Esophagus squamous epithelium (tissue), 5 donors: ENCODE measurements at regions not wholly inside any gene's neighbourhood (a gene's known extent, or its start where the extent isn't known, plus 50 kb on each side); places are given as distances from the start of the nearest gene placed in this dataset.

Experiments used
- DNase-seq: peaks from one replicate; lab custom pipeline; 2025; lab: John Stamatoyannopoulos, UW
- H3K27ac ChIP-seq, 4 donors: fragments of 200-600 bp; sonication (generic); one replicate each; pipeline ENCODE4 v1.5.1; 2016 to 2019; ENCODE audit warnings: mild to moderate bottlenecking in 1 of 4
- H3K27me3 ChIP-seq, 4 donors: fragments of 200-600 bp; sonication (generic); 1 replicate in 3 of 4; 2 replicates in 1 of 4; pipeline versions ENCODE4 v1.5.1 to v1.6.0; 2017 to 2021; ENCODE audit warnings: antibody characterized with exemption in 1 of 4
- H3K36me3 ChIP-seq, 3 donors: fragments of 200-600 bp; sonication (generic); one replicate each; pipeline ENCODE4 v1.5.1; 2016 to 2019
- H3K4me1 ChIP-seq, 3 donors: fragments of 200-600 bp; sonication (generic); one replicate each; pipeline ENCODE4 v1.5.1; 2017 to 2019
- H3K4me3 ChIP-seq, 4 donors: fragments of 200-600 bp; sonication (generic); 1 replicate in 3 of 4; 2 replicates in 1 of 4; pipeline ENCODE4 v1.5.1; 2016 to 2019; ENCODE audit warnings: mild to moderate bottlenecking in 2 of 4, moderate library complexity in 1 of 4
- H3K9me3 ChIP-seq, 3 donors: fragments of 200-600 bp; sonication (generic); one replicate each; pipeline ENCODE4 v1.5.1; 2016 to 2019
- POLR2A ChIP-seq, 4 donors: fragments of 450-650 bp; IDR thresholded peaks; one replicate each; pipeline ENCODE4 v1.6.1; 2017; ENCODE audit warnings: antibody characterized with exemption in 4 of 4, mild to moderate bottlenecking in 4 of 4, moderate library complexity in 3 of 4
- WGBS, 2 donors: methylation state at CpG; one replicate each; pipeline ENCODE4 v1.1.5; 2018; 5-methylcytosine and 5-hydroxymethylcytosine counted together
- intact Hi-C: fragments of 100-400 bp; cut with DNase I; formaldehyde crosslinking; loops from one replicate; pipeline ENCODE4 v1.15.0; 2022
- TF ChIP-seq, protein P1 (sequence below), 6 experiments: fragments of 450-650 bp in 4 of 6; fragments of 200-600 bp in 2 of 6; sonication (generic) in 2 of 6; IDR thresholded peaks; one replicate each; pipeline ENCODE4 v1.5.1; 2016 to 2019; ENCODE audit warnings: antibody characterized with exemption in 6 of 6, mild to moderate bottlenecking in 4 of 6, moderate library complexity in 4 of 6
- donor health status: DM: yes; HTN: yes; CAD: no.

GRCh38 chr2:184261818-184262217, 336.5 kb upstream of the ZNF804A start:
- H3K9me3 ChIP-seq: no peaks in the 10 kb centered on the region
- no peaks in the 10 kb centered on the region for H3K36me3 ChIP-seq
- no peak for DNase-seq
- no peak overlapping the region for H3K27ac ChIP-seq
- H3K4me1 ChIP-seq: no peaks in the 10 kb centered on the region
- TF ChIP-seq, protein P1, sequence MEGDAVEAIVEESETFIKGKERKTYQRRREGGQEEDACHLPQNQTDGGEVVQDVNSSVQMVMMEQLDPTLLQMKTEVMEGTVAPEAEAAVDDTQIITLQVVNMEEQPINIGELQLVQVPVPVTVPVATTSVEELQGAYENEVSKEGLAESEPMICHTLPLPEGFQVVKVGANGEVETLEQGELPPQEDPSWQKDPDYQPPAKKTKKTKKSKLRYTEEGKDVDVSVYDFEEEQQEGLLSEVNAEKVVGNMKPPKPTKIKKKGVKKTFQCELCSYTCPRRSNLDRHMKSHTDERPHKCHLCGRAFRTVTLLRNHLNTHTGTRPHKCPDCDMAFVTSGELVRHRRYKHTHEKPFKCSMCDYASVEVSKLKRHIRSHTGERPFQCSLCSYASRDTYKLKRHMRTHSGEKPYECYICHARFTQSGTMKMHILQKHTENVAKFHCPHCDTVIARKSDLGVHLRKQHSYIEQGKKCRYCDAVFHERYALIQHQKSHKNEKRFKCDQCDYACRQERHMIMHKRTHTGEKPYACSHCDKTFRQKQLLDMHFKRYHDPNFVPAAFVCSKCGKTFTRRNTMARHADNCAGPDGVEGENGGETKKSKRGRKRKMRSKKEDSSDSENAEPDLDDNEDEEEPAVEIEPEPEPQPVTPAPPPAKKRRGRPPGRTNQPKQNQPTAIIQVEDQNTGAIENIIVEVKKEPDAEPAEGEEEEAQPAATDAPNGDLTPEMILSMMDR (IDR thresholded peaks at IDR 0.05): no peak
- no peak for TF ChIP-seq POLR2A (IDR thresholded peaks at IDR 0.05)
- H3K27me3 ChIP-seq: no peaks in the 10 kb centered on the region
- intact Hi-C loops: no loop called here
- no peak overlapping the region for H3K4me3 ChIP-seq
- WGBS, 2 donors: 63 to 75% methylated on average over 3 of the region's 3 CpGs

DNA sequence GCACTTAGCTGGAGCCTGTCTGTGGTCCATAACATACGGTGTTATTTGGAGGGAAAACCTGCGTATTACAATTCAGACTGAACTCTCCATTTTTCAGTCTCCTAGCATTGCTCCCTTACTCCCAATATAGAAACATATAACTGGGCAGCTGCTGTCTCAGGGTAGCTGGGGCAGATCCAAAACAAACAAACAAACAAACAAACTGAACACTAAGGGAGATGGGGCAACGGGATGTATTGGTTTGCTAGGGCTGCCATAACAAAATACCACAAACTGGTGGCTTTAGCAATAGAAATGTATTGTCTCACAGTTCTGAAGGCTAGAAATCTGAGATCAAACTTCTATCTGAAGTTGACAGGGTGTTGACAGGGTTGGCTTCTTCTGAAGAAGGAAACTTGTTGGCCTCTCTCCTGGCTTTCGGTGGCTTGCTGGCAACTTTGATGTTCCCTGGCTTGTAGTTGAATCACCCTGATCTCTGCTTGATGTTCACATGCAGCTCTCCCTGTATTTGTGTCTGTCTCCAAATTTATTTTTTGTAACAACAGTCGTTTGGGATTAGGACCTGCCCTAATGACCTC, 329.3 kb upstream of the ZNF804A start:
- intact Hi-C loops: no loop called here
- no peak for DNase-seq
- H3K9me3 ChIP-seq: no peaks in the 10 kb centered on the region
- H3K4me3 ChIP-seq: no peak overlapping the region
- H3K36me3 ChIP-seq: no peaks in the 10 kb centered on the region
- no peak overlapping the region for H3K27ac ChIP-seq
- H3K27me3 ChIP-seq: no peaks in the 10 kb centered on the region
- no peaks in the 10 kb centered on the region for H3K4me1 ChIP-seq
- WGBS, 2 donors: 67 to 73% methylated on average over 5 of the region's 5 CpGs
- no peak for TF ChIP-seq POLR2A (IDR thresholded peaks at IDR 0.05)
- TF ChIP-seq, protein P1 (IDR thresholded peaks at IDR 0.05): no peak

DNA sequence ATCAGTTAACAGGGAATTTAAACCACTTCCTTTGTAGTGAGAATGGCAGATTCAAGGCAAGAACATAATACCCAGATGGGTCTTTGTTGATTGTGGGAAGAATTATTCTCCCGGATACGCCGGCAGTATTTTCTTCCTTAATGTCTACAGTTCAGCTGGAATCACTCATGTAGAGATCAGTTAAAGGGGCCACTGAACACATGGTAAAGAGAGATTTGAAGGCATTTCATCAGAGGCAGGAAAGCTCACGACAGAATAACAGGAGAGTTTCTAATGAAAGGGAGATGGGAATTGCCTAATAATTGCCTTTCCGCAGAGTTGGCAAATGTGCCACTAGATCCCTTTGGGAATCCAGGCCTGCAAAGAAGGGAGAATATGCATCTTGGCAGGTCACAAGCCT, 327.7 kb upstream of the ZNF804A start:
- intact Hi-C loops: no loop called here
- 65 to 72% methylated on average over 5 of the region's 5 CpGs for WGBS, 2 donors
- Histone ChIP-seq H3K4me3 (no peak overlapping the region), H3K27ac (no peak overlapping the region), H3K27me3 (no peaks in the 10 kb centered on the region), H3K9me3 (no peaks in the 10 kb centered on the region), H3K36me3 (no peaks in the 10 kb centered on the region), H3K4me1 (no peaks in the 10 kb centered on the region)
- TF ChIP-seq, protein P1 (IDR thresholded peaks at IDR 0.05): no peak
- no peak for TF ChIP-seq POLR2A (IDR thresholded peaks at IDR 0.05)
- no peak for DNase-seq

DNA sequence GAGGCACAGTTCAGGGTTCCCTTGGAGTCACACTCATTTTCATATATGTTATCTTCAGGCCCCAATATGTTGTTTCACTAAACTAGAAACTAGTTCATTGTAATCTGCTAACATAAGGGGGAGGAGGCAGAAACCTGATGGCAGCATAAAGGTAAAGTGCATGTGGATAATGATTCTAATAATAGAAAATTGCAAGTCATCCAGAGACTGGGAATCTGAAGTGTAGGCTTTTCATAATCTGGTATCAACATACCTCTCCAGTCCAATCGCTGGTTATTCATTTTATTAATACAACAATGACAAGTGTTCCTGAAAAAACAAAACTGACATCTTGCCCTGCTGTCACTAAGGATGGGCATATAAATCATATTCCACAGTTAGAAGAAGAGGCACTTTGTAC, 326.3 kb upstream of the ZNF804A start:
- intact Hi-C loops: no loop called here
- Histone ChIP-seq H3K4me3 (no peak overlapping the region), H3K4me1 (no peaks in the 10 kb centered on the region), H3K27me3 (no peaks in the 10 kb centered on the region), H3K36me3 (no peaks in the 10 kb centered on the region), H3K9me3 (no peaks in the 10 kb centered on the region), H3K27ac (no peak overlapping the region)
- WGBS, 2 donors: 50 to 82% methylated on average over 1 of the region's 1 CpG
- TF ChIP-seq, protein P1 (IDR thresholded peaks at IDR 0.05): no peak
- no peak for TF ChIP-seq POLR2A (IDR thresholded peaks at IDR 0.05)
- no peak for DNase-seq

DNA sequence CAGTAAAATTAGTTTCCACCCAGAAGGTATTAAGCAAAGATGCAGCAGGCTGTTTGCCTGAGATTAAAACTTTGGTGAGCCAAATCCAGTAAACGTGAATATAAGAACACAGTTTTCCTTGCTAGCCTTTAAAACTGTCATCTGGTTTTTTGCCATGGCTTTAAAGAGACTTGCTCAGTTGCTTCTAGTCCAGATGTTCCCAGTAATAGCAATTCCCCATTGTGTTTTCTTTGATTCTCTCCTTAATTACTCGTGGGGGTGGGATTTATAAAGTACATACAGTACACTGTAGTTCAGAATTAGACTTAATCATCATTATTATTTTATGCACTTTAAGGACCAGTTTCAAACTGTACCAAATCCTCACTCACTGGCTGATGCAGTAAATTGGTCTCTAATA, 303.5 kb upstream of the ZNF804A start:
- H3K4me3 ChIP-seq: no peak overlapping the region
- WGBS, 2 donors: 30 to 34% methylated on average over 2 of the region's 2 CpGs
- intact Hi-C loops: no loop called here
- no peaks in the 10 kb centered on the region for H3K4me1 ChIP-seq
- DNase-seq: no peak
- TF ChIP-seq POLR2A (IDR thresholded peaks at IDR 0.05): no peak
- TF ChIP-seq, protein P1 (IDR thresholded peaks at IDR 0.05): no peak
- no peak overlapping the region for H3K27ac ChIP-seq
- no peaks in the 10 kb centered on the region for H3K36me3 ChIP-seq
- H3K27me3 ChIP-seq: no peaks in the 10 kb centered on the region
- H3K9me3 ChIP-seq: no peaks in the 10 kb centered on the region
